K562 (cell line): ENCODE measurements at regions not wholly inside any gene's neighbourhood (a gene's known extent, or its start where the extent isn't known, plus 50 kb on each side); places are given as distances from the start of the nearest gene placed in this dataset.

Source experiments
- ATAC-seq: fragments of 200-7000 bp; cut with Tn5 transposase; 3 replicates; pipeline ENCODE4 v1.9.1; 2020; ENCODE audit warnings: moderate library complexity
- BruUV-seq: library from RNA; stranded (reverse); fragments of 400-500 nt; replicated peaks from 2 replicates; lab custom pipeline; 2021; lab: Mats Ljungman, UMichigan
- CTCF ChIA-PET: fragments of 300-600 bp; formaldehyde crosslinking; extraction: SDS; loops from one replicate; lab custom pipeline; 2021; ENCODE audit warnings: low intra/inter-chr PET ratio; lab: Yijun Ruan, JAX
- POLR2A ChIA-PET: fragments of 300-600, 350-650 bp; sonication (Branson Sonifier 250); formaldehyde crosslinking; extraction: SDS; loops from one replicate; lab custom pipeline; 2021; ENCODE audit warnings: antibody characterized with exemption, inconsistent platforms; lab: Yijun Ruan, JAX
- DNase-seq, 4 experiments: peaks; one replicate each; pipeline versions ENCODE4 v3.0.0 to v3.0.0-alpha.2; 2011 to 2018; ENCODE audit warnings: low spot score in 3 of 4, mixed read lengths in 3 of 4; ENCODE audit errors: extremely low read depth in 1 of 4
- FAIRE-seq: peaks from 2 replicates; lab custom pipeline; 2011; peaks lifted over from hg19 to GRCh38; lab: Jason Lieb, UNC
- H2AFZ ChIP-seq: 2 replicates; pipeline ENCODE4 v1.6.0; 2011; ENCODE audit warnings: low read depth, low read length, control low read depth, inconsistent platforms
- H3K27ac ChIP-seq: fragments of 200-600 bp; 3 replicates; pipeline ENCODE4 v1.8.0; 2011; ENCODE audit warnings: low read depth, mild to moderate bottlenecking, control low read depth, inconsistent platforms, low read length, moderate library complexity, mixed read lengths; ENCODE audit errors: extremely low read depth
- H3K27me3 ChIP-seq, 2 experiments: fragments of 300-600 bp in 1 of 2; 2 replicates in 1 of 2; 3 replicates in 1 of 2; pipeline versions ENCODE4 v1.6.0 to v1.8.0; 2011; ENCODE audit warnings: inconsistent platforms in 2 of 2, low read length in 2 of 2, mild to moderate bottlenecking in 1 of 2, mixed read lengths in 1 of 2, moderate library complexity in 1 of 2; ENCODE audit not compliant: control insufficient read depth in 2 of 2, insufficient read depth in 2 of 2
- H3K36me3 ChIP-seq: fragments of 300-600 bp; 3 replicates; pipeline ENCODE4 v1.8.0; 2011; ENCODE audit warnings: mild to moderate bottlenecking, low read length, inconsistent platforms; ENCODE audit not compliant: control insufficient read depth, insufficient read depth
- H3K4me1 ChIP-seq, 2 experiments: fragments of 200-600 bp in 1 of 2; replicated peaks in 1 of 2; 2 replicates in 1 of 2; 3 replicates in 1 of 2; pipeline versions ENCODE4 v1.5.1 to v1.8.0; 2011; ENCODE audit warnings: inconsistent platforms in 2 of 2, low read length in 2 of 2, mild to moderate bottlenecking in 1 of 2, mixed read lengths in 1 of 2, moderate library complexity in 1 of 2; ENCODE audit not compliant: control insufficient read depth in 2 of 2, insufficient read depth in 2 of 2
- H3K4me2 ChIP-seq: 2 replicates; pipeline ENCODE4 v1.6.1; 2011; ENCODE audit warnings: low read length, control low read depth, inconsistent platforms, mixed read lengths; ENCODE audit not compliant: insufficient read depth
- H3K4me3 ChIP-seq: fragments of 200-600 bp; sonication (generic), shearing (Covaris generic); 2 replicates; pipeline ENCODE4 v1.5.1; 2016; ENCODE audit warnings: control low read depth, inconsistent platforms
- H3K79me2 ChIP-seq: fragments of 200-600 bp; 3 replicates; pipeline ENCODE4 v1.8.0; 2011; ENCODE audit warnings: low read length, inconsistent platforms; ENCODE audit not compliant: control insufficient read depth, insufficient read depth
- H3K9ac ChIP-seq, 2 experiments: 2 replicates each; pipeline versions ENCODE4 v1.6.0 to v1.6.1; 2011; ENCODE audit warnings: low read depth in 2 of 2, low read length in 2 of 2, control low read depth in 1 of 2, inconsistent platforms in 1 of 2, mild to moderate bottlenecking in 1 of 2, mixed read lengths in 1 of 2; ENCODE audit not compliant: insufficient read depth in 1 of 2
- H3K9me1 ChIP-seq: one replicate; pipeline ENCODE4 v1.6.0; 2011; ENCODE audit warnings: inconsistent platforms, mild to moderate bottlenecking, low read length, moderate library complexity; ENCODE audit not compliant: control insufficient read depth, insufficient read depth
- H3K9me3 ChIP-seq: replicated peaks from 2 replicates; pipeline ENCODE4 v1.5.1; 2011; ENCODE audit warnings: low read depth, low read length, inconsistent platforms; ENCODE audit not compliant: control insufficient read depth, insufficient read depth
- H4K20me1 ChIP-seq: replicated peaks from 2 replicates; pipeline ENCODE4 v1.6.1; 2011; ENCODE audit warnings: low read length, inconsistent platforms, mixed read lengths; ENCODE audit not compliant: control insufficient read depth, insufficient read depth
- ARID3A ChIP-seq: IDR thresholded peaks from 2 replicates; pipeline ENCODE4 v1.6.1; 2012; ENCODE audit warnings: low read depth, low read length, improper control_type of control experiment, borderline replicate concordance
- DACH1 ChIP-seq: fragments of 450-650 bp; IDR thresholded peaks from 2 replicates; pipeline ENCODE4 v1.6.1; 2018; ENCODE audit not compliant: partially characterized antibody
- E2F1 ChIP-seq: sonication (generic); formaldehyde crosslinking; IDR thresholded peaks from 2 replicates; pipeline ENCODE4 v1.8.1; 2023; ENCODE audit warnings: mild to moderate bottlenecking, missing genetic modification reagents, moderate library complexity
- FOXK2 ChIP-seq, 2 experiments: fragments of 450-650 bp; IDR thresholded peaks in 1 of 2; conservative IDR thresholded peaks in 1 of 2; 2 replicates each; pipeline ENCODE4 v1.6.1; 2016; ENCODE audit warnings: low read depth in 2 of 2, mild to moderate bottlenecking in 1 of 2
- HDAC3 ChIP-seq: fragments of 450-650 bp; IDR thresholded peaks from 2 replicates; pipeline ENCODE4 v1.6.1; 2018; ENCODE audit warnings: borderline replicate concordance, mild to moderate bottlenecking, moderate library complexity; ENCODE audit not compliant: partially characterized antibody
- HOMEZ ChIP-seq: fragments of 250-450 bp; sonication (Bioruptor Pico); IDR thresholded peaks from 2 replicates; pipeline ENCODE4 v1.4.0; 2020; ENCODE audit warnings: mild to moderate bottlenecking, moderate library complexity
- IRF9 ChIP-seq: fragments of 450-650 bp; IDR thresholded peaks from 2 replicates; pipeline ENCODE4 v1.6.1; 2016; ENCODE audit warnings: missing biosample characterization, missing genetic modification characterization
- KDM5B ChIP-seq: fragments of 200-600 bp; sonication (generic); IDR thresholded peaks from 2 replicates; pipeline ENCODE4 v1.6.1; 2012; ENCODE audit warnings: low read depth, mild to moderate bottlenecking, moderate library complexity, low read length, control low read depth, inconsistent platforms; ENCODE audit not compliant: insufficient replicate concordance
- MCM5 ChIP-seq: fragments of 450-650 bp; IDR thresholded peaks from 2 replicates; pipeline ENCODE4 v1.6.1; 2016; ENCODE audit warnings: low read depth
- MITF ChIP-seq: IDR thresholded peaks from 2 replicates; pipeline ENCODE4 v1.6.1; 2014; ENCODE audit warnings: antibody characterized with exemption
- NFATC3 ChIP-seq: fragments of 450-650 bp; IDR thresholded peaks from 2 replicates; pipeline ENCODE4 v1.6.1; 2017; ENCODE audit warnings: mild to moderate bottlenecking
- PREB ChIP-seq: sonication (generic); formaldehyde crosslinking; IDR thresholded peaks from 2 replicates; pipeline ENCODE4 v1.8.1; 2023; ENCODE audit warnings: mild to moderate bottlenecking, missing genetic modification reagents
- SMC3 ChIP-seq: conservative IDR thresholded peaks from 2 replicates; pipeline ENCODE4 v1.6.1; 2011; ENCODE audit warnings: low read depth, low read length, improper control_type of control experiment; ENCODE audit not compliant: insufficient read depth
- TSC22D4 ChIP-seq: fragments of 450-650 bp; IDR thresholded peaks from 2 replicates; pipeline ENCODE4 v1.6.1; 2016; ENCODE audit warnings: missing genetic modification characterization, missing biosample characterization, control low read depth
- ZNF143 ChIP-seq: sonication (generic); formaldehyde crosslinking; IDR thresholded peaks from 2 replicates; pipeline ENCODE4 v1.9.0; 2022; ENCODE audit warnings: mild to moderate bottlenecking, missing genetic modification reagents
- WGBS: fragments of 100-300 bp; shearing (Covaris generic); methylation state at CpG from one replicate; pipeline ENCODE4 v1.1.6; 2016; ENCODE audit warnings: low coverage, mixed read lengths; ENCODE audit not compliant: insufficient coverage; ENCODE audit errors: missing lambda C conversion rate; 5-methylcytosine and 5-hydroxymethylcytosine counted together
- in situ Hi-C: fragments of 300-500 bp; cut with MboI; formaldehyde crosslinking; loops from 4 replicates; pipeline ENCODE4 v1.15.0; 2018; ENCODE audit warnings: inconsistent platforms, mixed read lengths
- intact Hi-C: fragments of 100-400 bp; cut with micrococcal nuclease; formaldehyde crosslinking; loops from 2 replicates; pipeline ENCODE4 v1.14.2; 2022

GRCh38 chr4:18202486-18202885 lies 180.9 kb upstream of the LCORL start:
- intact Hi-C loops = no loop called here
- Histone ChIP-seq H3K27me3 (no peaks in the 10 kb centered on the region), H3K9ac (no peak overlapping the region), H3K27ac (no peak overlapping the region), H3K4me2 (no peak overlapping the region), H3K9me1 (no peaks in the 10 kb centered on the region), H3K79me2 (no peaks in the 10 kb centered on the region), H3K36me3 (no peaks in the 10 kb centered on the region), H3K9me3 (no peaks in the 10 kb centered on the region), H4K20me1 (no peaks in the 10 kb centered on the region), H2AFZ (no peak overlapping the region), H3K4me3 (no peak overlapping the region), H3K4me1 (no peaks in the 10 kb centered on the region)
- POLR2A ChIA-PET = no interaction called here
- DNase-seq (no peak), ATAC-seq (no peak), FAIRE-seq (no peak)
- 1% methylated on average over 7 of the region's 7 CpGs for WGBS
- in situ Hi-C loops = no loop called here
- BruUV-seq = no TSS peak
- CTCF ChIA-PET = no interaction called here
- TF ChIP-seq DACH1 = no peak
- TF ChIP-seq HOMEZ (CRISPR knock-in tag) = no peak
- TF ChIP-seq FOXK2 (conservative IDR thresholded peaks at IDR 0.05 in 1 of 2, IDR thresholded peaks at IDR 0.05 in 1 of 2; ENCODE audit: low read depth in 2 of 2) = no peak
- TF ChIP-seq E2F1 (CRISPR knock-in tag) = no peak
- TF ChIP-seq ARID3A = no peak
- no peak for TF ChIP-seq MCM5
- TF ChIP-seq TSC22D4 (tag) = no peak
- no peak for TF ChIP-seq SMC3
- TF ChIP-seq NFATC3 = no peak
- no peak for TF ChIP-seq PREB
- TF ChIP-seq IRF9 (tag) = no peak
- TF ChIP-seq MITF = no peak
- no peak for TF ChIP-seq HDAC3
- TF ChIP-seq ZNF143 (CRISPR knock-in tag) = no peak
- TF ChIP-seq KDM5B = no peak
